DOHH2 (cell line): ENCODE measurements at regions not wholly inside any gene's neighbourhood (a gene's known extent, or its start where the extent isn't known, plus 50 kb on each side); places are given as distances from the start of the nearest gene placed in this dataset.

Experiments
- CTCF ChIP-seq: fragments of 200-600 bp; sonication (generic); IDR thresholded peaks from one replicate; pipeline ENCODE4 v1.5.1; 2014; ENCODE audit warnings: antibody characterized with exemption, mild to moderate bottlenecking, low read depth, low read length; ENCODE audit not compliant: poor library complexity, severe bottlenecking
- EZH2phosphoT487 ChIP-seq: fragments of 200-600 bp; sonication (generic); IDR thresholded peaks from 2 replicates; pipeline ENCODE4 v1.6.1; 2017; ENCODE audit warnings: borderline replicate concordance, mild to moderate bottlenecking, antibody characterized with exemption, low read length, moderate library complexity, mixed read lengths

GRCh38 chr2:175806125-175806490 lies 196.0 kb downstream of the LNPK start:
- no peak for TF ChIP-seq CTCF
- no peak for TF ChIP-seq EZH2phosphoT487
